ENCODE measurements at regions not wholly inside any gene's neighbourhood (a gene's known extent, or its start where the extent isn't known, plus 50 kb on each side); places are given as distances from the start of the nearest gene placed in this dataset.

- H3K36me3 ChIP-seq, result no peaks in the 10 kb centered on the region
- H3K4me3 ChIP-seq, result no peak overlapping the region
- H3K27me3 ChIP-seq, result no peaks in the 10 kb centered on the region
- no peak overlapping the region for H3K27ac ChIP-seq
- no peaks in the 10 kb centered on the region for H3K4me1 ChIP-seq
- H3K9me3 ChIP-seq, result no peaks in the 10 kb centered on the region
- no peak for TF ChIP-seq CTCF (IDR thresholded peaks at IDR 0.05)
- TF ChIP-seq POLR2A (IDR thresholded peaks at IDR 0.05), result no peak
- no peak for DNase-seq
These were observed 121.6 kb upstream of the HNRNPA3 start for GRCh38 chr2:177090967-177091366.

- no peak overlapping the region for H3K4me3 ChIP-seq
- H3K36me3 ChIP-seq, result no peaks in the 10 kb centered on the region
- no peak for DNase-seq
- no peaks in the 10 kb centered on the region for H3K4me1 ChIP-seq
- no peaks in the 10 kb centered on the region for H3K27me3 ChIP-seq
- no peak for TF ChIP-seq CTCF (IDR thresholded peaks at IDR 0.05)
- no peak for TF ChIP-seq POLR2A (IDR thresholded peaks at IDR 0.05)
- H3K27ac ChIP-seq, result no peak overlapping the region
- H3K9me3 ChIP-seq, result no peaks in the 10 kb centered on the region
These were observed 119.2 kb upstream of the HNRNPA3 start for GRCh38 chr2:177093371-177093770.

GRCh38 chr2:177098001-177098613 lies 114.5 kb upstream of the HNRNPA3 start:
- Histone ChIP-seq H3K4me3 (no peak overlapping the region), H3K36me3 (no peaks in the 10 kb centered on the region), H3K9me3 (no peaks in the 10 kb centered on the region), H3K27ac (no peak overlapping the region), H3K27me3 (no peaks in the 10 kb centered on the region), H3K4me1 (no peaks in the 10 kb centered on the region)
- DNase-seq, result no peak
- TF ChIP-seq POLR2A (IDR thresholded peaks at IDR 0.05) (no peak), CTCF (IDR thresholded peaks at IDR 0.05) (no peak)

- H3K36me3 ChIP-seq, result no peaks in the 10 kb centered on the region
- no peaks in the 10 kb centered on the region for H3K4me1 ChIP-seq
- no peak overlapping the region for H3K27ac ChIP-seq
- TF ChIP-seq POLR2A (IDR thresholded peaks at IDR 0.05), result no peak
- TF ChIP-seq CTCF (IDR thresholded peaks at IDR 0.05), result no peak
- no peak overlapping the region for H3K4me3 ChIP-seq
- H3K9me3 ChIP-seq, result no peaks in the 10 kb centered on the region
- DNase-seq, result no peak
- H3K27me3 ChIP-seq, result no peaks in the 10 kb centered on the region
These were observed 110.7 kb upstream of the HNRNPA3 start for GRCh38 chr2:177101930-177102329.

GRCh38 chr2:177106212-177106611 lies 106.4 kb upstream of the HNRNPA3 start:
- H3K27me3 ChIP-seq, result no peaks in the 10 kb centered on the region
- no peaks in the 10 kb centered on the region for H3K4me1 ChIP-seq
- no peak overlapping the region for H3K4me3 ChIP-seq
- no peak for TF ChIP-seq CTCF (IDR thresholded peaks at IDR 0.05)
- no peak for TF ChIP-seq POLR2A (IDR thresholded peaks at IDR 0.05)
- H3K9me3 ChIP-seq, result no peaks in the 10 kb centered on the region
- H3K27ac ChIP-seq, result no peak overlapping the region
- H3K36me3 ChIP-seq, result no peaks in the 10 kb centered on the region
- no peak for DNase-seq

GRCh38 chr2:177108890-177109289 lies 103.7 kb upstream of the HNRNPA3 start:
- H3K27ac ChIP-seq, result no peak overlapping the region
- no peak overlapping the region for H3K4me3 ChIP-seq
- TF ChIP-seq POLR2A (IDR thresholded peaks at IDR 0.05) (no peak), CTCF (IDR thresholded peaks at IDR 0.05) (no peak)
- H3K9me3 ChIP-seq, result no peaks in the 10 kb centered on the region
- H3K36me3 ChIP-seq, result no peaks in the 10 kb centered on the region
- no peak for DNase-seq
- H3K27me3 ChIP-seq, result no peaks in the 10 kb centered on the region
- H3K4me1 ChIP-seq, result no peaks in the 10 kb centered on the region

All from Peyer's patch (tissue), 4 donors.